Kidney epithelial cell (primary cell): ENCODE measurements at regions not wholly inside any gene's neighbourhood (a gene's known extent, or its start where the extent isn't known, plus 50 kb on each side); places are given as distances from the start of the nearest gene placed in this dataset.

ENCODE experiments used
- DNase-seq: peaks from one replicate; pipeline ENCODE4 v3.0.0-alpha.2; 2010; ENCODE audit warnings: low read depth
- H3K27me3 ChIP-seq: 2 replicates; pipeline ENCODE4 v1.6.0; 2011; ENCODE audit warnings: low read length; ENCODE audit not compliant: control insufficient read depth, insufficient read depth
- H3K36me3 ChIP-seq: 2 replicates; pipeline ENCODE4 v1.5.1; 2011; ENCODE audit warnings: low read length; ENCODE audit not compliant: control insufficient read depth, insufficient read depth
- H3K4me3 ChIP-seq: 2 replicates; pipeline ENCODE4 v1.5.1; 2011; ENCODE audit warnings: low read depth, mild to moderate bottlenecking, control low read depth, low read length
- CTCF ChIP-seq: IDR thresholded peaks from 2 replicates; pipeline ENCODE4 v1.5.1; 2011; ENCODE audit warnings: mild to moderate bottlenecking, moderate library complexity, low read length, control low read depth, inconsistent platforms; ENCODE audit not compliant: insufficient read depth, poor library complexity, severe bottlenecking

GRCh38 chr1:4214826-4215225 is 314.8 kb upstream of the C1orf174 start:
- H3K36me3 ChIP-seq, result no peaks in the 10 kb centered on the region
- no peak for DNase-seq
- no peak overlapping the region for H3K4me3 ChIP-seq
- no peak for TF ChIP-seq CTCF
- no peaks in the 10 kb centered on the region for H3K27me3 ChIP-seq

GRCh38 chr1:4215391-4215790 is 315.3 kb upstream of the C1orf174 start:
- Histone ChIP-seq H3K27me3 (no peaks in the 10 kb centered on the region), H3K36me3 (no peaks in the 10 kb centered on the region), H3K4me3 (no peak overlapping the region)
- no peak for TF ChIP-seq CTCF
- no peak for DNase-seq

GRCh38 chr1:4216231-4216630 is 316.2 kb upstream of the C1orf174 start:
- TF ChIP-seq CTCF, result no peak
- DNase-seq, result no peak
- no peaks in the 10 kb centered on the region for H3K27me3 ChIP-seq
- H3K36me3 ChIP-seq, result no peaks in the 10 kb centered on the region
- no peak overlapping the region for H3K4me3 ChIP-seq

GRCh38 chr1:4218619-4219018 is 318.5 kb upstream of the C1orf174 start:
- no peak for DNase-seq
- Histone ChIP-seq H3K36me3 (no peaks in the 10 kb centered on the region), H3K27me3 (no peaks in the 10 kb centered on the region), H3K4me3 (no peak overlapping the region)
- no peak for TF ChIP-seq CTCF

GRCh38 chr1:4219111-4219510 is 319.0 kb upstream of the C1orf174 start:
- TF ChIP-seq CTCF, result no peak
- Histone ChIP-seq H3K27me3 (no peaks in the 10 kb centered on the region), H3K36me3 (no peaks in the 10 kb centered on the region), H3K4me3 (no peak overlapping the region)
- no peak for DNase-seq

GRCh38 chr1:4219826-4220225 is 319.8 kb upstream of the C1orf174 start:
- H3K4me3 ChIP-seq, result no peak overlapping the region
- DNase-seq, result no peak
- TF ChIP-seq CTCF, result no peak
- no peaks in the 10 kb centered on the region for H3K36me3 ChIP-seq
- H3K27me3 ChIP-seq, result no peaks in the 10 kb centered on the region
